GM12865 (cell line): ENCODE measurements at regions not wholly inside any gene's neighbourhood (a gene's known extent, or its start where the extent isn't known, plus 50 kb on each side); places are given as distances from the start of the nearest gene placed in this dataset.

Source experiments
- DNase-seq: peaks from one replicate; pipeline ENCODE4 v3.0.0; 2010; ENCODE audit warnings: low read depth
- H3K4me3 ChIP-seq: 2 replicates; pipeline ENCODE4 v1.5.1; 2011; ENCODE audit warnings: mild to moderate bottlenecking, low read depth, low read length, control low read depth
- TF ChIP-seq, protein P1 (sequence below): IDR thresholded peaks from 2 replicates; pipeline ENCODE4 v1.5.1; 2011; ENCODE audit warnings: low read length, control low read depth, low read depth, inconsistent platforms; ENCODE audit not compliant: insufficient read depth; ENCODE audit errors: missing control alignments

- H3K4me3 ChIP-seq = no peak overlapping the region
- DNase-seq = no peak
- TF ChIP-seq, protein P1, sequence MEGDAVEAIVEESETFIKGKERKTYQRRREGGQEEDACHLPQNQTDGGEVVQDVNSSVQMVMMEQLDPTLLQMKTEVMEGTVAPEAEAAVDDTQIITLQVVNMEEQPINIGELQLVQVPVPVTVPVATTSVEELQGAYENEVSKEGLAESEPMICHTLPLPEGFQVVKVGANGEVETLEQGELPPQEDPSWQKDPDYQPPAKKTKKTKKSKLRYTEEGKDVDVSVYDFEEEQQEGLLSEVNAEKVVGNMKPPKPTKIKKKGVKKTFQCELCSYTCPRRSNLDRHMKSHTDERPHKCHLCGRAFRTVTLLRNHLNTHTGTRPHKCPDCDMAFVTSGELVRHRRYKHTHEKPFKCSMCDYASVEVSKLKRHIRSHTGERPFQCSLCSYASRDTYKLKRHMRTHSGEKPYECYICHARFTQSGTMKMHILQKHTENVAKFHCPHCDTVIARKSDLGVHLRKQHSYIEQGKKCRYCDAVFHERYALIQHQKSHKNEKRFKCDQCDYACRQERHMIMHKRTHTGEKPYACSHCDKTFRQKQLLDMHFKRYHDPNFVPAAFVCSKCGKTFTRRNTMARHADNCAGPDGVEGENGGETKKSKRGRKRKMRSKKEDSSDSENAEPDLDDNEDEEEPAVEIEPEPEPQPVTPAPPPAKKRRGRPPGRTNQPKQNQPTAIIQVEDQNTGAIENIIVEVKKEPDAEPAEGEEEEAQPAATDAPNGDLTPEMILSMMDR = no peak
These were observed 478.3 kb upstream of the SOX5 start for GRCh38 chr12:24427776-24428175.

DNA sequence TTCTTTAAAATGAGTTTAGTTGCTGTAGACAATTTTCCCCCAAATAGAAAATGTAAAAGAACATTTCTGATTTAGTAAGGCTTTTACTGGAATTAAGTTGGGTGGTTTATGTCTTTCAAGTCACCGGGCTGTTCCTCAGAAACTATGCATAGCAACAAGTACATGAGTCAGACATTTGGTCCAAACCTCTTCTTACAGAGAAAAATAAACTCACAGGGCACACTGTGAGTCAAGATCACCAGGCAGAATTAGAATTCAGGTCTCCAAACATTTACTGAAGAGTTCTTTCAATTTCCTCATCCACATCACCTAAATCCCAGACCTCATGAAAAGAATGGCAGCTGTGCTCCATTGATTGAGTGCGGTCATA lies 476.1 kb upstream of the SOX5 start:
- no peak for DNase-seq
- TF ChIP-seq, protein P1 = no peak
- H3K4me3 ChIP-seq = no peak overlapping the region

GRCh38 chr12:24424889-24425600 lies 475.6 kb upstream of the SOX5 start:
- DNase-seq = no peak
- TF ChIP-seq, protein P1 = no peak
- no peak overlapping the region for H3K4me3 ChIP-seq

DNA sequence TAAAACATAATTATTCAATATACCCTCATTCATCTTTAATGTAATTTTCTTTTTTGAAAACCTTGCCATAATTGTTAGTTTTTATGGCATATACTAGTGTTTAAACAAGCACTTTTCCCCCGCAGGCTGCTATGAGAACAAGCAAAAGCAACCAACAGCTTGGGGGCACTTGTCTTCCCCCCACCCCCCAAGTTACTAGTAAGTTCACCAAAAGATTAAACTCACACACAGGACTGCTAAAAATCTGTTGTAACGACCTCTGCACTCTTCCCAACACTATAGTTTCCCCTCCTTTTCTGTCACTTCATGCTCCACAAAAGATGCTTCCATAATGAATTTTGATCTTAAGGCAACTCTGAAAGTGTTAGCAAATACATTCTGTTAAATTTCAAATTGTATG lies 474.9 kb upstream of the SOX5 start:
- H3K4me3 ChIP-seq = no peak overlapping the region
- DNase-seq = no peak
- TF ChIP-seq, protein P1 = no peak

DNA sequence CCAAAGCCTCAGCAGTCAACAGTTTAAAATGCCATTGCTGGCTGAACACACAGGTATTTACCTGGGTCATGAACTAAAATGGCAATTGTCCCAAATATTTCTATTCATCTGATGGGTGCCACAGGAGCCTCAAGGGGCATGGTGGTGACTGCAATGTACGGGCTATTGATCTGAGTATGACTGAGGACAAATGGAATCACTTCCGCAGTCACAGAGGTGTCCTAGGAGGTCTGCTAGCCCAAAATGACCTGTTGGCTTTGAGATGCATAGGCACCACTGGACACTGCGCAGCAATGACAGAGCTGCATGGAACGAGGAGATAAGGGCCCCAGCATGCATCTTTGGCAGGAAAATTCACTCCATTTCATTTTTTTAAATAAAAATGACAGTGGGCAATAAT lies 474.1 kb upstream of the SOX5 start:
- DNase-seq = no peak
- no peak overlapping the region for H3K4me3 ChIP-seq
- TF ChIP-seq, protein P1 = no peak

DNA sequence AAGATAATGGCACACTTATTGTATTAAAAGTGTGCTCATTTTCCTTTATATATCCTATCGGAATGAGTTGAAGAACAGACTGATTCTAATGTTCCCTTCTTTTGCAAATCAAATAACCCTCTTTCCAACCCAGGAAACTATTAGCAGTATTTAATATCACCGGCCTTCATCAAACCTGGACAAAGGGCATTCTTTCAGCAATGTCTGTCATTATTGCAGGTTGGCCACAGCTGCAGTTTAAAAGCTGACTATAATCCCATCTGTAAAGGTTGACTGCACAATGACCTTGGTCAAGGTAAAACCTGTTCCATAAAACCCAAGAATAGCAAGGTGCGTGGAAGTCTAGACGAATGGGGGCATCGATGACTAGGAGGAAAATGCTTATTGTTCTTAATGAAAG lies 472.3 kb upstream of the SOX5 start:
- no peak overlapping the region for H3K4me3 ChIP-seq
- TF ChIP-seq, protein P1 = no peak
- no peak for DNase-seq

DNA sequence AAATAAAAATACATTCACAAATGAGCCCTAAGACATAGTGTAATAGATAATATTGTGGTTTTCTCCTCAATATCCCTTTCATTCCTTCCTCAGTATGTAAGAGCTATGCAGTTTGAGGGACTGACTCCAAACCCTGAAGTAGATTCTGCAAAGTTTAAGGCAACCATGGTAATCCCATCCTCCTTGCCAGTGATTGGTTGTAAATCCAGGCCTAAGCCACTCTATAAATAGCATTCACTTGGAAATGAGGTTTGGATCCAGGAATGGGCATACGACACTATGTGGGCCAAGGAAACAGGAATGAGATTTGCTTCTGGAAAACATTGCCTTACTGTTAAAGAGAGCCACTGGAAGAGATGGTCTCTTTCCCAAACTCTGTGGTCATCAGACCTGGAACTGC lies 468.7 kb upstream of the SOX5 start:
- no peak overlapping the region for H3K4me3 ChIP-seq
- TF ChIP-seq, protein P1 = no peak
- no peak for DNase-seq
